Mesothelial cell of epicardium (in vitro differentiated cells): ENCODE measurements at regions not wholly inside any gene's neighbourhood (a gene's known extent, or its start where the extent isn't known, plus 50 kb on each side); places are given as distances from the start of the nearest gene placed in this dataset.
"Not testable (repeated sequence)": the region's sequence is repeated elsewhere in the genome, so short reads cannot be mapped to it uniquely, and the experiment has no call there.

Source experiments
- DNase-seq, 2 experiments: peaks; one replicate each; pipeline ENCODE4 v3.0.0; 2021; ENCODE audit warnings: low spot score in 2 of 2; ENCODE audit not compliant: unreplicated experiment in 2 of 2
- H3K27ac Mint-ChIP-seq: 2 replicates; pipeline ENCODE4 v1.8.0; 2021; ENCODE audit warnings: mixed read lengths
- H3K27me3 Mint-ChIP-seq: 2 replicates; pipeline ENCODE4 v1.8.0; 2021; ENCODE audit warnings: low read depth, mixed read lengths
- H3K36me3 Mint-ChIP-seq: 2 replicates; pipeline ENCODE4 v1.8.0; 2021; ENCODE audit warnings: mixed read lengths
- H3K4me1 Mint-ChIP-seq: 2 replicates; pipeline ENCODE4 v1.8.0; 2021; ENCODE audit warnings: mixed read lengths
- H3K4me3 Mint-ChIP-seq: 2 replicates; pipeline ENCODE4 v1.8.0; 2021; ENCODE audit warnings: mild to moderate bottlenecking, moderate library complexity, mixed read lengths
- H3K9me3 Mint-ChIP-seq: 2 replicates; pipeline ENCODE4 v1.8.0; 2021; ENCODE audit warnings: mixed read lengths
- TF ChIP-seq, protein P1 (sequence below): fragments of 200-600 bp; sonication (generic); IDR thresholded peaks from one replicate; pipeline ENCODE4 v1.5.0; 2021; ENCODE audit warnings: antibody characterized with exemption; ENCODE audit not compliant: unreplicated experiment

DNA sequence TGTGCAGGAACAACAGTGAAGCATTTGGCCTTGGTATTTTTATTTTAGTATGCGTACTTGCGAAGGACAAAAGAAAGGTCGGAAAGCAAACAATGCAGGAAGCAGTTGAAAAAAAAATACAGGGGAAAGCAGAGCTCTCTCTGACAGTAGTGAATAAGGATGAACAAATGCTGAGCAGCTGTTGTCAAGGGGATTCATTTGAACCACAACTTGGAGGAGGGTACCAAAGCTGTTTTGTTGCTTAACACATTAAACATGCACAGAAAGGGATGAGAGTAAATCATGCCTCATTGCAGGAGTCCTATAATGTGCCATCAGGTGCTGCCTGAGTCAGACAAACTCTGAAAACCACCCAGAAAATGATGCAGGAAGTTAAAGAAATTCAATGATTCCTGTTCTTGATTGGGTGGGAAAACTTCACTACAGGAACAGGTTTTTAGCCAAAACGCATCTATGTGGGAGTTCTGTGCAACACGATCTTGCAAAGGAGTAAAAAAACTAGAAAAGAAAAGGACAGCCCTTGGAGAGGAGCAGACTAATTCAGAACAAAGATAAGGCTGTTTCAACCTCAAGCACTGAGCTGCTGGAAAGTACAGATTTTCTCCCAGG is 2113.5 kb downstream of the LRRC4C start:
- no peaks in the 10 kb centered on the region for H3K36me3 Mint-ChIP-seq
- DNase-seq = no peak
- H3K27me3 Mint-ChIP-seq = no peaks in the 10 kb centered on the region
- no peak overlapping the region for H3K27ac Mint-ChIP-seq
- peaks cover 8% of the 10 kb centered on the region for H3K4me1 Mint-ChIP-seq
- TF ChIP-seq, protein P1, sequence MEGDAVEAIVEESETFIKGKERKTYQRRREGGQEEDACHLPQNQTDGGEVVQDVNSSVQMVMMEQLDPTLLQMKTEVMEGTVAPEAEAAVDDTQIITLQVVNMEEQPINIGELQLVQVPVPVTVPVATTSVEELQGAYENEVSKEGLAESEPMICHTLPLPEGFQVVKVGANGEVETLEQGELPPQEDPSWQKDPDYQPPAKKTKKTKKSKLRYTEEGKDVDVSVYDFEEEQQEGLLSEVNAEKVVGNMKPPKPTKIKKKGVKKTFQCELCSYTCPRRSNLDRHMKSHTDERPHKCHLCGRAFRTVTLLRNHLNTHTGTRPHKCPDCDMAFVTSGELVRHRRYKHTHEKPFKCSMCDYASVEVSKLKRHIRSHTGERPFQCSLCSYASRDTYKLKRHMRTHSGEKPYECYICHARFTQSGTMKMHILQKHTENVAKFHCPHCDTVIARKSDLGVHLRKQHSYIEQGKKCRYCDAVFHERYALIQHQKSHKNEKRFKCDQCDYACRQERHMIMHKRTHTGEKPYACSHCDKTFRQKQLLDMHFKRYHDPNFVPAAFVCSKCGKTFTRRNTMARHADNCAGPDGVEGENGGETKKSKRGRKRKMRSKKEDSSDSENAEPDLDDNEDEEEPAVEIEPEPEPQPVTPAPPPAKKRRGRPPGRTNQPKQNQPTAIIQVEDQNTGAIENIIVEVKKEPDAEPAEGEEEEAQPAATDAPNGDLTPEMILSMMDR = no peak
- no peaks in the 10 kb centered on the region for H3K9me3 Mint-ChIP-seq
- H3K4me3 Mint-ChIP-seq = no peak overlapping the region

DNA sequence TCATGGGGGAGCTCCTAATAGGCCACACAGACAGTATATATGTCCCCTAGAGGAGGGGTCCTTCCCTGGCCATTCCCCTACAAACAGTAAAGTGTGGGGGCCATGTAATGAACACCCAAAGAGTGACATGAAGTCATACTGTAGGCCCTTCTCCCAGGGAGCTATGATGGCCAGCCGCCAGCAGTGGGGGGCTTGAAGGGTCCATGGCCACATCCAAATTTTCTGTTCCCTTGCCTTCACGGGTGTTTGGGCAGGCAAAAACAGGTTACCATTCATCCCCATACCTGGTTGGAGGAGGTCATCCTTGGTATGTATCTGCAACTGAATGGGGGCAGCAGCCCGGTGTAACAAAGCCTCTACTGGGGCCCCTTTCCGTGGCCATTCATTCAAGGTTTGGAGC is 2118.0 kb downstream of the LRRC4C start:
- H3K27me3 Mint-ChIP-seq = no peaks in the 10 kb centered on the region
- TF ChIP-seq, protein P1 = no peak
- DNase-seq = no peak
- H3K4me1 Mint-ChIP-seq = peaks cover 8% of the 10 kb centered on the region
- H3K4me3 Mint-ChIP-seq = no peak overlapping the region
- peaks cover 30% of the 10 kb centered on the region for H3K9me3 Mint-ChIP-seq
- H3K27ac Mint-ChIP-seq = no peak overlapping the region
- peaks cover 2% of the 10 kb centered on the region for H3K36me3 Mint-ChIP-seq

DNA sequence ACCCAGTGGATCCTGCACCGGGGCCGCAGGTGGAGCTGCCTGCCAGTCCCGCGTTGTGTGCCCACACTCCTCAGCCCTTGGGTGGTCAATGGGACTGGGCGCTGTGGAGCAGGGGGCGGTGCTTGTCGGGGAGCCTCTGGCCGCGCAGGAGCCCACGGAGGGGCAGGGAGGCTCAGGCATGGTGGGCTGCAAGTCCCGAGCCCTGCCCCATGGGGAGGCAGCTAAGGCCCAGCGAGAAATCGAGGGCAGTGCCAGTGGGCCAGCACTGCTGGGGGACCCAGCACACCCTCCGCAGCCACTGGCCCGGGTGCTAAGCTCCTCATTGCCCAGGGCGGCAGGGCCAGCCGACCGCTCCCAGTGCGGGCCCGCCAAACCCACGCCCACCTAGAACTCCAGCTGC is 2126.4 kb downstream of the LRRC4C start:
- not testable (repeated sequence) for DNase-seq, H3K4me1 Mint-ChIP-seq, H3K27me3 Mint-ChIP-seq, H3K4me3 Mint-ChIP-seq, H3K27ac Mint-ChIP-seq, H3K36me3 Mint-ChIP-seq
- H3K9me3 Mint-ChIP-seq = peaks cover 27% of the 10 kb centered on the region

DNA sequence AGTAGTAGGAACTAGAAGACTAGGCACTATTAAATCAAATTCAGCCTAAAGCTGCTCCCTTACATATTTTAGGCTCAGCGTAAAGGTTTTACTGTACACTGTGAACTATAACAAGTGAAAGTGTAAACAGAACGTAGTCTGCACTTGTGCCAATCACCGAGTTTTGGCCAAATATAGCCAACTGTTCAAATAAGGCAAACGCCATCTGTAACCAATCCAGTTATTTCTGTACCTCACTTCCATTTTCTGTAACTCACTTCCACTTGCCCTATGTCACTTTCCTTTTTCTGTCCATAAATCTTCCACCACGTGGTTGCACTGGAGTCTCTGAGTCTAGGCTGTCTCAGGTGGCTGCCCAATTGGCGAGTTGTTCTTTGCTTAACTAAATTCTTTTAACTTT is 2132.2 kb downstream of the LRRC4C start:
- peaks cover 6% of the 10 kb centered on the region for H3K9me3 Mint-ChIP-seq
- no peaks in the 10 kb centered on the region for H3K4me1 Mint-ChIP-seq
- H3K4me3 Mint-ChIP-seq = no peak overlapping the region
- H3K27me3 Mint-ChIP-seq = no peaks in the 10 kb centered on the region
- DNase-seq = no peak
- no peaks in the 10 kb centered on the region for H3K36me3 Mint-ChIP-seq
- H3K27ac Mint-ChIP-seq = no peak overlapping the region
- TF ChIP-seq, protein P1 = no peak

DNA sequence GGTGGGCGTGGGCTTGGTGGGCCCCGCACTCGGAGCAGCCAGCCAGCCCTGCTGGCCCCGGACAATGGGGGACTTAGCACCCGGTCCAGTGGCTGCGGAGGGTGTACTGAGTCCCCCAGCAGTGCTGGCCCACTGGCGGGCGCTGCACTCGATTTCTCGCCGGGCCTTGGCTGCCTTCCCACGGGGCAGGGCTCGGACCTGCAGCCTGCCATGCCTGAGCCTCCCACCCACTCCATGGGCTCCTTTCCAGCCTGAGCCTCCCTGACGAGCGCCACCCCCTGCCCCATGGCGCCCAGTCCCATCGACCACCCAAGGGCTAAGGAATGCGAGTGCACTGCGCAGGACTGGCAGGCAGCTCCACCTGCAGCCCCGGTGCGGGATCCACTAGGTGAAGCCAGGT is 2147.6 kb downstream of the LRRC4C start:
- not testable (repeated sequence) for DNase-seq, H3K27me3 Mint-ChIP-seq, H3K4me1 Mint-ChIP-seq, H3K4me3 Mint-ChIP-seq, H3K27ac Mint-ChIP-seq, H3K36me3 Mint-ChIP-seq
- H3K9me3 Mint-ChIP-seq = peaks cover 27% of the 10 kb centered on the region

DNA sequence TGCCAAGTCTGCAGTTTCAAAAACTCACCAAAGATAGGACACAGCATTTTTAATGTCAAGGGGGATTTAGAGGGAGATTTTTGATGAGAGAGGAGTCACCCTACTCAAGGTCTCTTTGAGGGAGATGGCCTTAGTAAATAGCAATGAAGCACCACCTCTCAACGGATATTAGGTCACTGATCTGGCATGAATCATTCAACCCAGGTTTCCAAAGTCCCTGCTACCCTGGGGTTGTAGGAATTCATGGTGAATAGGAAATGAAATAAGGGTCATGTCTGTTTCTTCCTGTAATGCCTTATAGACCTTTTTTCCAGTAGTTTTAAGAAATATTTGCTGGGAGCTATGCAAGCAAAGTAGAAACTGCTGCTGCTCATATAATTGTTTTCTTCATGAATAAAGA is 2154.9 kb downstream of the LRRC4C start:
- Mint-ChIP-seq H3K4me1 (peaks cover 13% of the 10 kb centered on the region), H3K4me3 (no peak overlapping the region), H3K36me3 (no peaks in the 10 kb centered on the region), H3K27ac (no peak overlapping the region), H3K27me3 (no peaks in the 10 kb centered on the region), H3K9me3 (peaks cover 14% of the 10 kb centered on the region)
- DNase-seq = no peak
- TF ChIP-seq, protein P1 = no peak

DNA sequence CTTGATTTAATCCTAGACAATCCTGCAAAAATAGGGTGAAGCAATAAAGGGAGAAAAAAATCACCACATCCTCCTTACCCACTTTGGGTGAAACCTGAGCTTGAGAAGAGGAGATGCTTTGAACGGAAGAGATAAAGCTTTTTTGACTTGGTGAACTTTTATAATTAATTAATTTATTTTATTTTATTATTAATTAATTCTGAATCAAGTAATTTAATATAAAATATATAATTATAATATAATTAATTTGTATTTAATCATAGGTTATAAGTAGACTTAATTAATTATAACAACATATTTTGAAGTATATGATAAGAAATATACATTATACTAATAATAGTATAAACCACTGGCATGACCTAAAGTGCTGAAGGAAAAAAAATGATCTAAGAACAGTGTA is 2164.8 kb downstream of the LRRC4C start:
- H3K9me3 Mint-ChIP-seq = peaks cover 43% of the 10 kb centered on the region
- DNase-seq = no peak

More for the DNA sequence above, 2164.8 kb downstream of the LRRC4C start:
- Mint-ChIP-seq H3K27me3 (no peaks in the 10 kb centered on the region), H3K36me3 (peaks cover 3% of the 10 kb centered on the region), H3K4me3 (no peak overlapping the region), H3K4me1 (no peaks in the 10 kb centered on the region), H3K27ac (no peak overlapping the region)
- TF ChIP-seq, protein P1 = no peak
